H1 (cell line): ENCODE measurements at regions not wholly inside any gene's neighbourhood (a gene's known extent, or its start where the extent isn't known, plus 50 kb on each side); places are given as distances from the start of the nearest gene placed in this dataset.

ENCODE experiments used
- CTCF ChIA-PET: fragments of 300-600 bp; sonication (Branson Sonifier 250); formaldehyde crosslinking; loops from one replicate; lab custom pipeline; 2021; ENCODE audit not compliant: partially characterized antibody; lab: Charles Lee
- POLR2A ChIA-PET: fragments of 300-600 bp; sonication (Branson Sonifier 250); formaldehyde crosslinking; loops from one replicate; lab custom pipeline; 2021; ENCODE audit warnings: inconsistent platforms; ENCODE audit not compliant: partially characterized antibody; lab: Charles Lee
- DNase-seq, 2 experiments: peaks; one replicate each; pipeline versions ENCODE4 v3.0.0 to v3.0.0-alpha.2; 2010 to 2022; ENCODE audit warnings: low spot score in 2 of 2, low read depth in 1 of 2, mixed read lengths in 1 of 2
- FAIRE-seq: peaks from 2 replicates; lab custom pipeline; 2011; peaks lifted over from hg19 to GRCh38; lab: Jason Lieb, UNC
- H2AFZ ChIP-seq: 2 replicates; pipeline ENCODE4 v1.8.1; 2012; ENCODE audit warnings: low read length, inconsistent platforms
- H2AK5ac ChIP-seq: 2 replicates; pipeline ENCODE4 v1.6.1; 2013; ENCODE audit warnings: low read depth, low read length
- H2BK120ac ChIP-seq: replicated peaks from 2 replicates; pipeline ENCODE3; 2013; ENCODE audit warnings: low read depth, low read length, inconsistent platforms
- H2BK12ac ChIP-seq: 2 replicates; pipeline ENCODE4 v1.6.1; 2013; ENCODE audit warnings: low read depth, low read length
- H2BK15ac ChIP-seq: 2 replicates; pipeline ENCODE4 v1.6.1; 2013; ENCODE audit warnings: low read length
- H2BK20ac ChIP-seq: 2 replicates; pipeline ENCODE4 v1.6.1; 2013; ENCODE audit warnings: low read length
- H2BK5ac ChIP-seq: 2 replicates; pipeline ENCODE4 v1.6.1; 2013; ENCODE audit warnings: low read depth, low read length
- H3K14ac ChIP-seq: 2 replicates; pipeline ENCODE4 v1.6.1; 2013; ENCODE audit warnings: inconsistent platforms; ENCODE audit not compliant: insufficient read length
- H3K18ac ChIP-seq: 2 replicates; pipeline ENCODE4 v1.6.1; 2013; ENCODE audit warnings: low read length; ENCODE audit errors: extremely low read depth
- H3K23ac ChIP-seq: 2 replicates; pipeline ENCODE4 v1.6.1; 2013; ENCODE audit warnings: inconsistent platforms; ENCODE audit not compliant: insufficient read length
- H3K23me2 ChIP-seq: 2 replicates; pipeline ENCODE4 v1.6.1; 2013; ENCODE audit warnings: low read depth, low read length
- H3K27ac ChIP-seq: 2 replicates; pipeline ENCODE4 v1.6.1; 2011; ENCODE audit warnings: low read depth, low read length, inconsistent platforms
- H3K27me3 ChIP-seq, 4 experiments: replicated peaks in 1 of 4; 1 replicate in 1 of 4; 2 replicates in 3 of 4; pipeline versions ENCODE4 v1.6.1 to v1.8.1; 2011 to 2013; ENCODE audit warnings: low read length in 3 of 4, mild to moderate bottlenecking in 3 of 4, inconsistent platforms in 2 of 4, mixed read lengths in 2 of 4, moderate library complexity in 1 of 4; ENCODE audit not compliant: control insufficient read depth in 3 of 4, insufficient read depth in 3 of 4; ENCODE audit errors: extremely low read depth in 1 of 4
- H3K36me3 ChIP-seq, 4 experiments: 2 replicates each; pipeline versions ENCODE4 v1.6.1 to v1.8.1; 2011 to 2013; ENCODE audit warnings: mild to moderate bottlenecking in 4 of 4, low read length in 3 of 4, moderate library complexity in 2 of 4, control low read depth in 1 of 4, inconsistent platforms in 1 of 4; ENCODE audit not compliant: insufficient read depth in 4 of 4, control insufficient read depth in 2 of 4
- H3K4ac ChIP-seq: replicated peaks from 2 replicates; pipeline ENCODE3; 2013; ENCODE audit warnings: low read length, low read depth, mixed read lengths, inconsistent platforms; ENCODE audit not compliant: insufficient read length
- H3K4me1 ChIP-seq, 4 experiments: replicated peaks in 1 of 4; 1 replicate in 1 of 4; 2 replicates in 3 of 4; pipeline versions ENCODE4 v1.6.1 to v1.8.1; 2011 to 2013; ENCODE audit warnings: low read length in 3 of 4, inconsistent platforms in 2 of 4, mixed read lengths in 1 of 4; ENCODE audit not compliant: insufficient read depth in 4 of 4, control insufficient read depth in 3 of 4
- H3K4me2 ChIP-seq, 2 experiments: 2 replicates each; pipeline versions ENCODE4 v1.6.1 to v1.8.1; 2011 to 2013; ENCODE audit warnings: low read depth in 2 of 2, low read length in 2 of 2, control low read depth in 1 of 2, inconsistent platforms in 1 of 2, mild to moderate bottlenecking in 1 of 2; ENCODE audit not compliant: insufficient read depth in 1 of 2
- H3K4me3 ChIP-seq, 4 experiments: fragments of 200-600, 300-600 bp in 1 of 4; sonication (generic), shearing (Covaris generic), sonication (Bioruptor Twin) in 1 of 4; 2 replicates each; pipeline versions ENCODE4 v1.5.1 to v1.8.1; 2011 to 2016; ENCODE audit warnings: low read length in 4 of 4, low read depth in 3 of 4, control low read depth in 2 of 4, inconsistent platforms in 2 of 4, mild to moderate bottlenecking in 2 of 4, mixed read lengths in 1 of 4, moderate library complexity in 1 of 4; ENCODE audit not compliant: insufficient read depth in 2 of 4; ENCODE audit errors: extremely low read depth in 1 of 4
- H3K56ac ChIP-seq: replicated peaks from 2 replicates; pipeline ENCODE3; 2013; ENCODE audit warnings: low read depth, mild to moderate bottlenecking, mixed read lengths, low read length, inconsistent platforms; ENCODE audit not compliant: insufficient read length
- H3K79me1 ChIP-seq: 2 replicates; pipeline ENCODE4 v1.6.1; 2013; ENCODE audit warnings: low read depth, low read length, control low read depth
- H3K79me2 ChIP-seq, 2 experiments: 2 replicates each; pipeline versions ENCODE4 v1.6.1 to v1.8.1; 2012 to 2013; ENCODE audit warnings: low read length in 2 of 2, mild to moderate bottlenecking in 2 of 2, inconsistent platforms in 1 of 2; ENCODE audit not compliant: insufficient read depth in 2 of 2, control insufficient read depth in 1 of 2
- H3K9ac ChIP-seq, 4 experiments: replicated peaks in 1 of 4; 1 replicate in 1 of 4; 2 replicates in 3 of 4; pipeline versions ENCODE4 v1.6.1 to v1.8.1; 2011 to 2013; ENCODE audit warnings: low read depth in 3 of 4, low read length in 3 of 4, control low read depth in 2 of 4, mild to moderate bottlenecking in 2 of 4, moderate library complexity in 2 of 4, inconsistent platforms in 1 of 4; ENCODE audit errors: extremely low read depth in 1 of 4
- H3K9me3 ChIP-seq, 2 experiments: 2 replicates each; pipeline versions ENCODE4 v1.6.1 to v1.8.1; 2012 to 2013; ENCODE audit warnings: mild to moderate bottlenecking in 2 of 2, moderate library complexity in 2 of 2, control low read depth in 1 of 2, inconsistent platforms in 1 of 2, low read depth in 1 of 2, low read length in 1 of 2, mixed read lengths in 1 of 2; ENCODE audit not compliant: insufficient read depth in 2 of 2
- H4K20me1 ChIP-seq, 2 experiments: replicated peaks in 1 of 2; 2 replicates each; pipeline versions ENCODE3 to v1.8.1; 2011 to 2013; ENCODE audit warnings: inconsistent platforms in 2 of 2, low read length in 2 of 2, mild to moderate bottlenecking in 1 of 2; ENCODE audit not compliant: insufficient read depth in 2 of 2, control insufficient read depth in 1 of 2
- H4K5ac ChIP-seq: 2 replicates; pipeline ENCODE4 v1.6.1; 2013; ENCODE audit warnings: low read length, low read depth, mixed read lengths, inconsistent platforms; ENCODE audit not compliant: insufficient read length
- H4K8ac ChIP-seq: 2 replicates; pipeline ENCODE4 v1.8.0; 2013; ENCODE audit warnings: mild to moderate bottlenecking, moderate library complexity, low read length, inconsistent platforms; ENCODE audit not compliant: insufficient read depth; ENCODE audit errors: extremely low read depth
- H4K91ac ChIP-seq: replicated peaks from 2 replicates; pipeline ENCODE3; 2013; ENCODE audit warnings: low read length, mixed read lengths, inconsistent platforms; ENCODE audit not compliant: insufficient read length
- ASH2L ChIP-seq: fragments of 200-600, 300-600 bp; sonication (generic); IDR thresholded peaks from one replicate; pipeline ENCODE4 v1.7.1; 2017; ENCODE audit warnings: low read length
- CBX5 ChIP-seq: fragments of 300-800, 300-1000 bp; sonication (generic); IDR thresholded peaks from 2 replicates; pipeline ENCODE4 v1.7.1; 2016; ENCODE audit warnings: antibody characterized with exemption, low read length, low read depth
- SP1 ChIP-seq: IDR thresholded peaks from 2 replicates; pipeline ENCODE4 v1.6.1; 2011; ENCODE audit warnings: low read depth, low read length
- TEAD4 ChIP-seq: IDR thresholded peaks from 2 replicates; pipeline ENCODE4 v1.6.1; 2012; ENCODE audit warnings: low read depth, low read length, inconsistent platforms, mixed read lengths
- WGBS, 2 experiments: shearing (Covaris generic) in 1 of 2; methylation state at CpG; one replicate each; pipeline versions ENCODE4 v1.1.6 to v1.1.7; 2013 to 2015; ENCODE audit warnings: low lambda C conversion rate in 2 of 2, mixed read lengths in 2 of 2, inconsistent platforms in 1 of 2, low coverage in 1 of 2, missing lambda C conversion rate in 1 of 2; ENCODE audit not compliant: insufficient replicate concordance in 2 of 2, insufficient coverage in 1 of 2, insufficient read length in 1 of 2; ENCODE audit errors: extremely low coverage in 1 of 2, missing lambda C conversion rate in 1 of 2; 5-methylcytosine and 5-hydroxymethylcytosine counted together
- TF ChIP-seq, protein P1 (sequence below), 3 experiments: IDR thresholded peaks; 1 replicate in 2 of 3; 2 replicates in 1 of 3; pipeline versions ENCODE4 v1.5.1 to v1.6.1; 2011; ENCODE audit warnings: low read length in 3 of 3, mild to moderate bottlenecking in 3 of 3, inconsistent platforms in 2 of 3, low read depth in 1 of 3, moderate library complexity in 1 of 3; ENCODE audit not compliant: insufficient read depth in 1 of 3; ENCODE audit errors: control extremely low read depth in 1 of 3
- TF ChIP-seq, protein P2 (sequence below): IDR thresholded peaks from 2 replicates; pipeline ENCODE4 v1.6.1; 2012; ENCODE audit warnings: inconsistent platforms

DNA sequence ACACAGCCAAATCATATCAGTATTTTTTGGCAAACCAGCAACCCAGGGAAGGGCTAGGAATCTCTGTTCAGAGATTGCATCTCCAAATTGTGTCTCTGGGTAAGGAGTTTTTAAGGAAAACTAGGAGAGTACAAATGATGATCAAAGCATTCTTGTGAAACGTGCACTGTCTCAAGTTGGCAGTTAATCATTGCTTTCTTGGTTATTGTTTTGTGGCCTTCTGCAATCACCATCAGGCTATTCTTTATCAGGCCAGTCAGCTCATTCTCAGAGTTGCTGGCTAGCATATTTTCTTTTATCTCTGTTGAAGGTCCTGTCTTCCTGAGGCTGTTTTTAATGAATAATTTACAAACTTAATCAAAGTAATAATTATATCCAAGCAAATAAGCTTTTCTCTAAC, 129.1 kb upstream of the CCDC179 start:
- no peak for FAIRE-seq
- Histone ChIP-seq H3K23ac (no peak overlapping the region), H3K9ac (no peak overlapping the region), H3K18ac (no peak overlapping the region), H3K9me3 (peaks cover 7 to 15% of the 10 kb centered on the region in 2 experiments), H3K23me2 (no peaks in the 10 kb centered on the region), H3K36me3 (peaks cover 0 to 2% (median 0%) of the 10 kb centered on the region in 4 experiments; a peak in 2 of 8 replicates), H2AFZ (no peak overlapping the region), H3K56ac (no peak overlapping the region), H3K4me3 (no peak overlapping the region), H2BK120ac (no peak overlapping the region), H3K14ac (no peak overlapping the region), H3K4me2 (no peak overlapping the region), H3K4me1 (peaks cover 0 to 4% (median 0%) of the 10 kb centered on the region in 4 experiments; a peak in 2 of 7 replicates), H3K79me2 (no peaks in the 10 kb centered on the region), H2AK5ac (no peak overlapping the region), H3K27ac (no peak overlapping the region), H2BK5ac (no peak overlapping the region), H4K20me1 (no peaks in the 10 kb centered on the region), H3K79me1 (no peaks in the 10 kb centered on the region), H3K4ac (no peak overlapping the region), H3K27me3 (no peaks in the 10 kb centered on the region; a peak in 2 of 7 replicates), H4K91ac (no peak overlapping the region), H4K8ac (no peak overlapping the region), H2BK15ac (no peak overlapping the region), H4K5ac (no peak overlapping the region), H2BK20ac (no peak overlapping the region), H2BK12ac (no peak overlapping the region)
- ChIA-PET POLR2A (no interaction called here), CTCF (no interaction called here)
- WGBS, 2 experiments = 89% methylated on average over 1 of the region's 1 CpG; no CpG with 5 or more reads in 1 of the 2 experiments
- DNase-seq = no peak
- TF ChIP-seq TEAD4 = no peak
- TF ChIP-seq CBX5 = no peak
- TF ChIP-seq ASH2L = no peak
- TF ChIP-seq, protein P1, sequence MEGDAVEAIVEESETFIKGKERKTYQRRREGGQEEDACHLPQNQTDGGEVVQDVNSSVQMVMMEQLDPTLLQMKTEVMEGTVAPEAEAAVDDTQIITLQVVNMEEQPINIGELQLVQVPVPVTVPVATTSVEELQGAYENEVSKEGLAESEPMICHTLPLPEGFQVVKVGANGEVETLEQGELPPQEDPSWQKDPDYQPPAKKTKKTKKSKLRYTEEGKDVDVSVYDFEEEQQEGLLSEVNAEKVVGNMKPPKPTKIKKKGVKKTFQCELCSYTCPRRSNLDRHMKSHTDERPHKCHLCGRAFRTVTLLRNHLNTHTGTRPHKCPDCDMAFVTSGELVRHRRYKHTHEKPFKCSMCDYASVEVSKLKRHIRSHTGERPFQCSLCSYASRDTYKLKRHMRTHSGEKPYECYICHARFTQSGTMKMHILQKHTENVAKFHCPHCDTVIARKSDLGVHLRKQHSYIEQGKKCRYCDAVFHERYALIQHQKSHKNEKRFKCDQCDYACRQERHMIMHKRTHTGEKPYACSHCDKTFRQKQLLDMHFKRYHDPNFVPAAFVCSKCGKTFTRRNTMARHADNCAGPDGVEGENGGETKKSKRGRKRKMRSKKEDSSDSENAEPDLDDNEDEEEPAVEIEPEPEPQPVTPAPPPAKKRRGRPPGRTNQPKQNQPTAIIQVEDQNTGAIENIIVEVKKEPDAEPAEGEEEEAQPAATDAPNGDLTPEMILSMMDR (IDR thresholded peaks at IDR 0.05; ENCODE audit: control extremely low read depth in 1 of 3, insufficient read depth in 1 of 3, low read depth in 1 of 3, low read length in 3 of 3) = no peak
- TF ChIP-seq, protein P2, sequence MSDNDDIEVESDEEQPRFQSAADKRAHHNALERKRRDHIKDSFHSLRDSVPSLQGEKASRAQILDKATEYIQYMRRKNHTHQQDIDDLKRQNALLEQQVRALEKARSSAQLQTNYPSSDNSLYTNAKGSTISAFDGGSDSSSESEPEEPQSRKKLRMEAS = no peak
- TF ChIP-seq SP1 = no peak
